Kidney (tissue), 13 donors: ENCODE measurements at regions not wholly inside any gene's neighbourhood (a gene's known extent, or its start where the extent isn't known, plus 50 kb on each side); places are given as distances from the start of the nearest gene placed in this dataset.

ENCODE experiments used
- DNase-seq, 5 donors: peaks; one replicate each; pipeline ENCODE4 v3.0.0-alpha.2; 2013 to 2020
- FAIRE-seq: peaks from 2 replicates; lab custom pipeline; 2012; peaks lifted over from hg19 to GRCh38; lab: Jason Lieb, UNC
- H3K27ac ChIP-seq, 2 donors: one replicate each; pipeline ENCODE4 v1.7.0; 2013; ENCODE audit warnings: low read depth in 2 of 2, low read length in 2 of 2, inconsistent platforms in 1 of 2
- H3K27me3 ChIP-seq: one replicate; pipeline ENCODE4 v1.7.1; 2013; ENCODE audit warnings: low read length, inconsistent platforms; ENCODE audit not compliant: control insufficient read depth, insufficient read depth
- H3K36me3 ChIP-seq, 3 donors: one replicate each; pipeline versions ENCODE4 v1.7.0 to v1.7.1; 2013; ENCODE audit warnings: low read length in 3 of 3, control low read depth in 1 of 3, inconsistent platforms in 1 of 3; ENCODE audit not compliant: insufficient read depth in 3 of 3, control insufficient read depth in 2 of 3
- H3K4me1 ChIP-seq, 3 donors: one replicate each; pipeline versions ENCODE4 v1.7.0 to v1.7.1; 2013; ENCODE audit warnings: low read length in 3 of 3, inconsistent platforms in 1 of 3, low read depth in 1 of 3; ENCODE audit not compliant: control insufficient read depth in 2 of 3, insufficient read depth in 2 of 3
- H3K4me3 ChIP-seq, 3 donors: one replicate each; pipeline versions ENCODE4 v1.7.0 to v1.8.1; 2013; ENCODE audit warnings: low read length in 3 of 3, control low read depth in 1 of 3, inconsistent platforms in 1 of 3
- H3K9ac ChIP-seq, 3 donors: one replicate each; pipeline versions ENCODE4 v1.7.0 to v1.7.1; 2013; ENCODE audit warnings: low read length in 3 of 3, control low read depth in 1 of 3, inconsistent platforms in 1 of 3
- H3K9me3 ChIP-seq, 3 donors: one replicate each; pipeline versions ENCODE4 v1.7.0 to v1.7.1; 2013; ENCODE audit warnings: low read length in 3 of 3, control low read depth in 1 of 3, inconsistent platforms in 1 of 3; ENCODE audit not compliant: control insufficient read depth in 2 of 3, insufficient read depth in 1 of 3
- CTCF ChIP-seq: IDR thresholded peaks from 3 replicates; pipeline ENCODE4 v1.5.1; 2012; ENCODE audit warnings: mild to moderate bottlenecking, moderate library complexity, borderline replicate concordance; ENCODE audit not compliant: insufficient read depth; ENCODE audit errors: extremely low read depth
- intact Hi-C: fragments of 100-400 bp; cut with DNase I; formaldehyde crosslinking; loops from one replicate; pipeline ENCODE4 v1.11.1; 2022
- donor health status: control.
- donor health status: control.
- donor health status: control.
- donor health status: control.
- donor health status: control.
- donor health status: DM: yes; HTN: yes; CAD: no.
- donor health status: Normal renal cell carcinoma (clear cell type).

- H3K4me1 ChIP-seq = peaks cover 0 to 45% (median 43%) of the 10 kb centered on the region in 3 donors
- no peak for FAIRE-seq
Measured at GRCh38 chr20:19935842-19936241, 81.3 kb upstream of the NAA20 start.

DNA sequence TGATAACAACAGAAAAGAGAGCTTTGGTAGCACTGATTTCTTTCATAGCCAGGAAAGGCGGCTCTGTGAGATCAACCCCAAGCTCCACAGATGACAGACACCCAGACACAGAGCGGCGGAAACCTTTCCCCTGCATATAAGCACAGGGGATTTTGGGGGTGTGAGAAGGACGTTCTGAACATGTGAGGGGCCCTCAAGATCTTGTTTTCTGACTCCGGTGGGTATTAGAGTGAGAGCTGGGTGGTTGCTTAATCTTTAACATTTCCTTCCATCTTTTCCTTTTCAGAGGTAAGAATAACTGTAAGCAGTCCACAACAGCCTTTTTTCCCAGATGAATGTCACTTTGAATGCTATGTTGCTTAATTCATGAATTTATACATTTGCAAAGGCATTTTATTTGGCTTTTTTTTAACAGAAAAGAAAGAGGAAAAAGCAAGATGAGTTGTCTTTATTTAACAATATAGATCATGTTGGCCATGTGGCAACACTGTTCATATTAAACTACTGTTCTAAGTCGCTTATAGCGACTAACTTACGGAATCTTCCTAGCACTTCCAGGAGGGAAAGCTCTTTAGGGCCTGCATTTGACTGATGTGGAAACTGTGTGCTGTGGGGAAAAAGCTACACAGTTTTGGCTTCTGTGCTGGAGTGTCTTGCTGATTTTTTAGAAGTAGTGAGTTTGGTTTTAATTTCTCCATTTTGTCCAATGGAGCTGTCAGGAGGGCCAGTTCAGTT is 80.5 kb upstream of the NAA20 start:
- intact Hi-C loops = no loop called here

More at GRCh38 chr20:19935842-19936241, 81.3 kb upstream of the NAA20 start:
- Histone ChIP-seq H3K27ac (peak overlapping the region; percentile 81 to 91), H3K9ac (peak overlapping the region in 1 of 3 donors; percentile 10), H3K27me3 (no peaks in the 10 kb centered on the region), H3K4me3 (peak overlapping the region in 2 of 3 donors; percentile 44 to 47), H3K9me3 (no peaks in the 10 kb centered on the region), H3K36me3 (peaks cover 0 to 3% (median 0%) of the 10 kb centered on the region in 3 donors)
- intact Hi-C loops = no loop called here
- peak; percentile 54 to 82 (median 69) for DNase-seq
- TF ChIP-seq CTCF = no peak

GRCh38 chr20:19937218-19937617 is 79.9 kb upstream of the NAA20 start:
- Histone ChIP-seq H3K27ac (peak overlapping the region; percentile 81 to 91), H3K9me3 (no peaks in the 10 kb centered on the region), H3K9ac (peak overlapping the region in 2 of 3 donors; percentile 10 to 16), H3K27me3 (no peaks in the 10 kb centered on the region), H3K36me3 (peaks cover 0 to 5% (median 4%) of the 10 kb centered on the region in 3 donors), H3K4me3 (peak overlapping the region in 1 of 3 donors; percentile 9), H3K4me1 (peaks cover 0 to 52% (median 44%) of the 10 kb centered on the region in 3 donors)
- DNase-seq = peak in 1 of 5 donors; percentile 23
- intact Hi-C loops = no loop called here
- TF ChIP-seq CTCF = no peak
- FAIRE-seq = no peak

More for the DNA sequence above, 80.5 kb upstream of the NAA20 start:
- H3K36me3 ChIP-seq = peaks cover 0 to 3% (median 0%) of the 10 kb centered on the region in 3 donors
- peaks cover 0 to 49% (median 44%) of the 10 kb centered on the region in 3 donors for H3K4me1 ChIP-seq
- no peaks in the 10 kb centered on the region for H3K27me3 ChIP-seq
- no peak for FAIRE-seq
- H3K4me3 ChIP-seq = peak overlapping the region in 2 of 3 donors; percentile 9 to 23
- H3K9me3 ChIP-seq = no peaks in the 10 kb centered on the region
- peak overlapping the region in 1 of 3 donors; percentile 10 for H3K9ac ChIP-seq
- no peak for DNase-seq
- H3K27ac ChIP-seq = peak overlapping the region; percentile 81 to 91
- no peak for TF ChIP-seq CTCF
